HG03439 (cell line): ENCODE measurements at regions not wholly inside any gene's neighbourhood (a gene's known extent, or its start where the extent isn't known, plus 50 kb on each side); places are given as distances from the start of the nearest gene placed in this dataset.

Source experiments
- ATAC-seq: cut with Tn5 transposase; IDR thresholded peaks from one replicate; pipeline ENCODE4 v1.9.1; 2021; ENCODE audit warnings: mild to moderate bottlenecking, moderate library complexity; ENCODE audit not compliant: unreplicated experiment

- no peak for ATAC-seq
Observed at GRCh38 chr11:87391496-87391895, 353.8 kb downstream of the TMEM135 start.

- no peak for ATAC-seq
Observed at GRCh38 chr11:87384078-87384729, 346.5 kb downstream of the TMEM135 start.

- no peak for ATAC-seq
Observed at GRCh38 chr11:87374038-87374807, 336.5 kb downstream of the TMEM135 start.
